ENCODE measurements at regions not wholly inside any gene's neighbourhood (a gene's known extent, or its start where the extent isn't known, plus 50 kb on each side); places are given as distances from the start of the nearest gene placed in this dataset.
"Not testable (repeated sequence)": the region's sequence is repeated elsewhere in the genome, so short reads cannot be mapped to it uniquely, and the experiment has no call there.

DNA sequence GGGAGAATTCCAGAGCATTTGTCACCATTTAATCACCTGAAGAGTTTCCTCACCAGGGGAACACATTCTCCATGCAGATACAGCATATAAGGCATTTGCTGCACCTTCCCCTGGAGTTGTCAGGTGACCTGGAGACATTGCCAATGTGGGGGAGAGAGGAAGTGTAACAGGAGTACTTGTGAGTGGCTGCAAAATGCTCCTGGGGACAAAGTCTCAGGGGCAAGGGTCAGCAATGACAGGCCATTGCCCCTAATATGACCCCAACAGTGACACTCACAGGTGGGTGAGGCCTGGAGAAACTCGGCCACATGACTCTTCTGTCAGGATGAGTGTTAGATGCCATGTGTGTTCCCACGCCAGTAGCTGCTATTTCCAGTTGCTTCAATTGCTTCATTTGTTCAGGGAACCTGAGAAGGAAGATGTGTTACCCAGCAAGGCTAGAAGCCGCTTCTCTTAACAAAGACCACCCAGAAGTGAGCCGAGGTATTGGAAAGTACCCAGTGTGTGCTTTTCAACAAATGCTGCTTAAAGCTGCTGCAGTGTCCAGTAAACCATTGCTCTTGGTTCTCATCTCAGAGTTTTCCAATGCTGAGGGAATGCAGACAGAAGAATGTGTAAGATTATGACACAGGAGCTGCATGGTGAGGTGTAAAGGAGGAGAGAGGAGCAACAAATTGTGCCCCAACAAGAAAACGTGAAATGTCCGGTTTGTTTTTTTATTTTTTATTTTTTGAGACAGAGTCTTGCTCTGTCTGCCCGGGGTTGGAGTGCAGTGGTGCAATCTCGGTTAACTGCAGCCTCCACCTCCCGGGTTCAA is 128.2 kb upstream of the SLC44A1 start:
- Mint-ChIP-seq H3K27me3 (ENCODE audit: unreplicated experiment) (no peaks in the 10 kb centered on the region), H3K9me3 (ENCODE audit: unreplicated experiment) (no peaks in the 10 kb centered on the region), H3K36me3 (ENCODE audit: unreplicated experiment) (no peaks in the 10 kb centered on the region), H3K4me3 (ENCODE audit: unreplicated experiment) (no peak overlapping the region), H3K4me1 (ENCODE audit: unreplicated experiment) (no peaks in the 10 kb centered on the region), H3K27ac (ENCODE audit: unreplicated experiment) (no peak overlapping the region)
- TF ChIP-seq, protein P1, sequence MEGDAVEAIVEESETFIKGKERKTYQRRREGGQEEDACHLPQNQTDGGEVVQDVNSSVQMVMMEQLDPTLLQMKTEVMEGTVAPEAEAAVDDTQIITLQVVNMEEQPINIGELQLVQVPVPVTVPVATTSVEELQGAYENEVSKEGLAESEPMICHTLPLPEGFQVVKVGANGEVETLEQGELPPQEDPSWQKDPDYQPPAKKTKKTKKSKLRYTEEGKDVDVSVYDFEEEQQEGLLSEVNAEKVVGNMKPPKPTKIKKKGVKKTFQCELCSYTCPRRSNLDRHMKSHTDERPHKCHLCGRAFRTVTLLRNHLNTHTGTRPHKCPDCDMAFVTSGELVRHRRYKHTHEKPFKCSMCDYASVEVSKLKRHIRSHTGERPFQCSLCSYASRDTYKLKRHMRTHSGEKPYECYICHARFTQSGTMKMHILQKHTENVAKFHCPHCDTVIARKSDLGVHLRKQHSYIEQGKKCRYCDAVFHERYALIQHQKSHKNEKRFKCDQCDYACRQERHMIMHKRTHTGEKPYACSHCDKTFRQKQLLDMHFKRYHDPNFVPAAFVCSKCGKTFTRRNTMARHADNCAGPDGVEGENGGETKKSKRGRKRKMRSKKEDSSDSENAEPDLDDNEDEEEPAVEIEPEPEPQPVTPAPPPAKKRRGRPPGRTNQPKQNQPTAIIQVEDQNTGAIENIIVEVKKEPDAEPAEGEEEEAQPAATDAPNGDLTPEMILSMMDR (IDR thresholded peaks at IDR 0.05) = no peak
- no peak for DNase-seq (ENCODE audit: extremely low spot score, unreplicated experiment)

- Mint-ChIP-seq H3K4me1 (ENCODE audit: unreplicated experiment) (no peaks in the 10 kb centered on the region), H3K9me3 (ENCODE audit: unreplicated experiment) (no peaks in the 10 kb centered on the region), H3K4me3 (ENCODE audit: unreplicated experiment) (no peak overlapping the region), H3K27ac (ENCODE audit: unreplicated experiment) (no peak overlapping the region), H3K36me3 (ENCODE audit: unreplicated experiment) (no peaks in the 10 kb centered on the region), H3K27me3 (ENCODE audit: unreplicated experiment) (no peaks in the 10 kb centered on the region)
- DNase-seq (ENCODE audit: extremely low spot score, unreplicated experiment) = no peak
- TF ChIP-seq, protein P1 (IDR thresholded peaks at IDR 0.05) = no peak
Observed at GRCh38 chr9:105117234-105117633, 127.2 kb upstream of the SLC44A1 start.

DNA sequence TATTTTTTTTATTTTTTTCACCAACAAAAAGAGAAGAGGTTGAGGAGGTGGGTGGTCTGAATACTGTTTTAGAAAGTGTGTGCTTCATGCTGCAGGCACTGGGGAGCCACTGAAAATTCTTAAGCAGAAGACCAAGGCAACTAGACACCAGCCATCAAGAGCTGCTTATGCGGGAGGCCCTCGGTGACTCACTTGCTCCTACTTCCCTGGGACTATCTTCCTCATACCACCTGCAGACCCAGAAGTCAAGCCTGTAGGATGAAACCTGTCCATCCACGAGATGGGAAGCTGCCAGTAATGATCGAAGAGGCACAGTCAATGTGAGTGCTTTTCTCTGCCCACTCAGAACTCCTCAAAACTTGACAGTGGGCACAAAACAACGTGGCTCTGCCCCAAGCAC is 125.8 kb upstream of the SLC44A1 start:
- H3K27ac Mint-ChIP-seq (ENCODE audit: unreplicated experiment) = no peak overlapping the region
- no peaks in the 10 kb centered on the region for H3K36me3 Mint-ChIP-seq (ENCODE audit: unreplicated experiment)
- no peak overlapping the region for H3K4me3 Mint-ChIP-seq (ENCODE audit: unreplicated experiment)
- no peaks in the 10 kb centered on the region for H3K27me3 Mint-ChIP-seq (ENCODE audit: unreplicated experiment)
- DNase-seq (ENCODE audit: extremely low spot score, unreplicated experiment) = no peak
- TF ChIP-seq, protein P1 (IDR thresholded peaks at IDR 0.05) = no peak
- H3K4me1 Mint-ChIP-seq (ENCODE audit: unreplicated experiment) = no peaks in the 10 kb centered on the region
- no peaks in the 10 kb centered on the region for H3K9me3 Mint-ChIP-seq (ENCODE audit: unreplicated experiment)

- H3K27me3 Mint-ChIP-seq (ENCODE audit: unreplicated experiment) = no peaks in the 10 kb centered on the region
- no peak for DNase-seq (ENCODE audit: extremely low spot score, unreplicated experiment)
- no peaks in the 10 kb centered on the region for H3K4me1 Mint-ChIP-seq (ENCODE audit: unreplicated experiment)
- H3K36me3 Mint-ChIP-seq (ENCODE audit: unreplicated experiment) = no peaks in the 10 kb centered on the region
- no peak overlapping the region for H3K4me3 Mint-ChIP-seq (ENCODE audit: unreplicated experiment)
- H3K9me3 Mint-ChIP-seq (ENCODE audit: unreplicated experiment) = no peaks in the 10 kb centered on the region
- TF ChIP-seq, protein P1 (IDR thresholded peaks at IDR 0.05) = no peak
- no peak overlapping the region for H3K27ac Mint-ChIP-seq (ENCODE audit: unreplicated experiment)
Observed at GRCh38 chr9:105119156-105119555, 125.3 kb upstream of the SLC44A1 start.

GRCh38 chr9:105121861-105122430 is 122.5 kb upstream of the SLC44A1 start:
- H3K4me3 Mint-ChIP-seq (ENCODE audit: unreplicated experiment) = no peak overlapping the region
- H3K4me1 Mint-ChIP-seq (ENCODE audit: unreplicated experiment) = peaks cover 5% of the 10 kb centered on the region
- no peak overlapping the region for H3K27ac Mint-ChIP-seq (ENCODE audit: unreplicated experiment)
- no peaks in the 10 kb centered on the region for H3K27me3 Mint-ChIP-seq (ENCODE audit: unreplicated experiment)
- DNase-seq (ENCODE audit: extremely low spot score, unreplicated experiment) = no peak
- no peaks in the 10 kb centered on the region for H3K9me3 Mint-ChIP-seq (ENCODE audit: unreplicated experiment)
- H3K36me3 Mint-ChIP-seq (ENCODE audit: unreplicated experiment) = no peaks in the 10 kb centered on the region
- TF ChIP-seq, protein P1 (IDR thresholded peaks at IDR 0.05) = no peak

DNA sequence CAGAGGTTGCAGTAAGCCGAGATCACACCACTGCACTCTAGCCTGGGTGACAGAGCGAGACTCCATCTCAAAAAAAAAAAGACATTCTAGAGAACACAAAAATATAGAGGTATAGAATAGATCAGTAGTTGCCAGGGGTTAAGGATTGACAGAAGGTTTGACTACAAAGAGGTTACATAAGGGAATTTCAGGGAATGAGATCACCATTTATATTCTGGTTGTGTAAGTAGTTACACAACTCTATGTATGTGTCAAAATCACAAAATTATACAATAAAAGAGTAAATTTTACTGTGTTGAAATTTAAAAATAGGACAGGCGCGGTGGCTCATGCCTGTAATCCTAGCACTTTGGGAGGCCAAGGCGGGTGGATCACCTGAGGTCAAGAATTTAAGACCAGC is 119.9 kb upstream of the SLC44A1 start:
- H3K4me1 Mint-ChIP-seq (ENCODE audit: unreplicated experiment) = peaks cover 13% of the 10 kb centered on the region
- not testable (repeated sequence) for H3K27me3 Mint-ChIP-seq (ENCODE audit: unreplicated experiment)

More for the DNA sequence above, 119.9 kb upstream of the SLC44A1 start:
- not testable (repeated sequence) for DNase-seq (ENCODE audit: extremely low spot score, unreplicated experiment); H3K4me3 Mint-ChIP-seq (ENCODE audit: unreplicated experiment); H3K9me3 Mint-ChIP-seq (ENCODE audit: unreplicated experiment); H3K36me3 Mint-ChIP-seq (ENCODE audit: unreplicated experiment); H3K27ac Mint-ChIP-seq (ENCODE audit: unreplicated experiment)
